ENCODE measurements at regions not wholly inside any gene's neighbourhood (a gene's known extent, or its start where the extent isn't known, plus 50 kb on each side); places are given as distances from the start of the nearest gene placed in this dataset.

DNA sequence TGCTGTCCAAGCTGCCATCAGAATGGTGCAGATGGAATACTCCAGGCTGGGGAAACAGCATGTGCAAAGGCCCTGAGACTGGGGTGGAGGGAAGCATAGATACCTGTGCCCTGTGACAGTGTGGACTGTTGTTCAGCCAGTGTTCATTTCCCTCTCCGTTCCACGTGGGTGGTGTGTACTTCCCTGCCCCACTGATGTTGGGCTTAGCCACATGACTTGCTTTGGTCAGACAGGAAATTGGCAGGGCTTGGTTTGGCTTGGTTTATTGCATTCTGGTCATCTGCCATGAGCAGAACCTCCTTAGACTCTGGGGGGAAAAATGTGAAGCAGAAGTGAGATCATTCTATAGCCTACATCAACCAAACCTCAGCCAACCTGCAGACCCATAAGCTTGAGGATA is 102.4 kb upstream of the IGSF21 start:
- H3K9me3 ChIP-seq (ENCODE audit: control insufficient read depth, low read depth, low read length): no peaks in the 10 kb centered on the region
- H3K27ac Mint-ChIP-seq: no peak overlapping the region
- no peaks in the 10 kb centered on the region for H3K23me2 ChIP-seq (ENCODE audit: insufficient read length, low read depth, low read length, poor library complexity, severe bottlenecking)
- no peaks in the 10 kb centered on the region for H3K79me2 ChIP-seq (ENCODE audit: insufficient read depth, low read length)
- no peak overlapping the region for H2BK5ac ChIP-seq (ENCODE audit: insufficient read length, low read length)
- no peak overlapping the region for H4K8ac ChIP-seq (replicated peaks; ENCODE audit: insufficient read length, low read depth, low read length)
- H3T11ph ChIP-seq (ENCODE audit: low read length): no peak overlapping the region
- no peak overlapping the region for H2BK20ac ChIP-seq (ENCODE audit: low read depth, low read length, poor library complexity, severe bottlenecking)
- no peak overlapping the region for H3K4ac ChIP-seq (ENCODE audit: low read depth, low read length)
- peaks cover 23% of the 10 kb centered on the region for H3K27me3 Mint-ChIP-seq (ENCODE audit: low read depth)
- no peak overlapping the region for H2BK15ac ChIP-seq (ENCODE audit: low read depth, low read length)
- no peaks in the 10 kb centered on the region; a peak in 1 of 5 replicates for H3K9me3 Mint-ChIP-seq
- no peak overlapping the region for H3K4me3 Mint-ChIP-seq
- H4K20me1 ChIP-seq (ENCODE audit: control insufficient read depth, insufficient read depth, insufficient read length): no peaks in the 10 kb centered on the region
- no peak overlapping the region for H2BK12ac ChIP-seq (ENCODE audit: insufficient read length, low read depth, low read length)
- H3K56ac ChIP-seq (ENCODE audit: insufficient read length, low read depth, low read length): no peak overlapping the region
- H3K4me1 ChIP-seq (ENCODE audit: insufficient read depth, low read length): peaks cover 8% of the 10 kb centered on the region; the same call in 1 of the 2 replicates
- no peak overlapping the region for H3K18ac ChIP-seq (ENCODE audit: insufficient read length, low read depth, low read length)
- H2AK5ac ChIP-seq (ENCODE audit: insufficient read length, low read length): no peak overlapping the region
- no peak overlapping the region for H3K27ac ChIP-seq (ENCODE audit: insufficient read length, low read depth, low read length)
- H3K23ac ChIP-seq (ENCODE audit: insufficient read length, low read depth, low read length): no peak overlapping the region
- peaks cover 21 to 23% of the 10 kb centered on the region in 2 experiments for H3K4me1 Mint-ChIP-seq
- H2BK120ac ChIP-seq (ENCODE audit: low read depth, low read length, poor library complexity, severe bottlenecking): no peak overlapping the region
- no peak overlapping the region for H4K91ac ChIP-seq (ENCODE audit: insufficient read length, low read depth, low read length)
- H2AFZ ChIP-seq (ENCODE audit: low read length): no peak overlapping the region
- H3K36me3 Mint-ChIP-seq (ENCODE audit: insufficient read depth in 1 of 3, low read depth in 3 of 3): no peaks in the 10 kb centered on the region
- no CpG with 5 or more reads among the region's 2 CpGs for WGBS (ENCODE audit: extremely low coverage, insufficient read length, low lambda C conversion rate)
- H3K27me3 ChIP-seq (ENCODE audit: insufficient read depth, low read length): no peaks in the 10 kb centered on the region
- H3K14ac ChIP-seq (ENCODE audit: insufficient read depth, low read length): no peak overlapping the region
- no peak overlapping the region for H3K4me2 ChIP-seq (ENCODE audit: insufficient read depth, insufficient read length, low read length)
- H3K9ac ChIP-seq (ENCODE audit: extremely low read depth, insufficient read length, low read length): no peak overlapping the region
- DNase-seq: no peak
- TF ChIP-seq, protein P1, sequence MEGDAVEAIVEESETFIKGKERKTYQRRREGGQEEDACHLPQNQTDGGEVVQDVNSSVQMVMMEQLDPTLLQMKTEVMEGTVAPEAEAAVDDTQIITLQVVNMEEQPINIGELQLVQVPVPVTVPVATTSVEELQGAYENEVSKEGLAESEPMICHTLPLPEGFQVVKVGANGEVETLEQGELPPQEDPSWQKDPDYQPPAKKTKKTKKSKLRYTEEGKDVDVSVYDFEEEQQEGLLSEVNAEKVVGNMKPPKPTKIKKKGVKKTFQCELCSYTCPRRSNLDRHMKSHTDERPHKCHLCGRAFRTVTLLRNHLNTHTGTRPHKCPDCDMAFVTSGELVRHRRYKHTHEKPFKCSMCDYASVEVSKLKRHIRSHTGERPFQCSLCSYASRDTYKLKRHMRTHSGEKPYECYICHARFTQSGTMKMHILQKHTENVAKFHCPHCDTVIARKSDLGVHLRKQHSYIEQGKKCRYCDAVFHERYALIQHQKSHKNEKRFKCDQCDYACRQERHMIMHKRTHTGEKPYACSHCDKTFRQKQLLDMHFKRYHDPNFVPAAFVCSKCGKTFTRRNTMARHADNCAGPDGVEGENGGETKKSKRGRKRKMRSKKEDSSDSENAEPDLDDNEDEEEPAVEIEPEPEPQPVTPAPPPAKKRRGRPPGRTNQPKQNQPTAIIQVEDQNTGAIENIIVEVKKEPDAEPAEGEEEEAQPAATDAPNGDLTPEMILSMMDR (conservative IDR thresholded peaks at IDR 0.05): no peak
- no peaks in the 10 kb centered on the region for H3K79me1 ChIP-seq (ENCODE audit: insufficient read depth, low read depth, low read length, poor library complexity, severe bottlenecking)
- H4K5ac ChIP-seq (ENCODE audit: insufficient read length, low read depth, low read length): no peak overlapping the region

All from H9 (cell line).